OCI-LY7 (cell line): ENCODE measurements at regions not wholly inside any gene's neighbourhood (a gene's known extent, or its start where the extent isn't known, plus 50 kb on each side); places are given as distances from the start of the nearest gene placed in this dataset.

Experiments
- BruUV-seq: library from RNA; stranded (reverse); fragments of 400-500 nt; replicated peaks from 2 replicates; lab custom pipeline; 2021; lab: Mats Ljungman, UMichigan
- CTCF ChIA-PET: fragments of 300-600 bp; sonication (Branson Sonifier 250); formaldehyde crosslinking; loops from one replicate; lab custom pipeline; 2022; ENCODE audit warnings: antibody characterized with exemption; ENCODE audit not compliant: unreplicated experiment; lab: Charles Lee
- POLR2A ChIA-PET: fragments of 300-600 bp; sonication (Branson Sonifier 250); formaldehyde crosslinking; loops from one replicate; lab custom pipeline; 2022; ENCODE audit warnings: antibody characterized with exemption; lab: Charles Lee
- DNase-seq: peaks from one replicate; pipeline ENCODE4 v3.0.0-alpha.2; 2015; ENCODE audit warnings: low spot score
- H2AFZ ChIP-seq: fragments of 200-600 bp; sonication (generic), shearing (Covaris generic); 2 replicates; pipeline ENCODE4 v1.6.1; 2014; ENCODE audit warnings: mild to moderate bottlenecking, antibody characterized with exemption, low read length, moderate library complexity
- H3K27ac ChIP-seq: fragments of 200-600 bp; sonication (generic); 2 replicates; pipeline ENCODE4 v1.5.1; 2014; ENCODE audit warnings: mixed run types, low read depth, mild to moderate bottlenecking, moderate library complexity, low read length, inconsistent platforms; ENCODE audit not compliant: poor library complexity, severe bottlenecking
- H3K36me3 ChIP-seq: fragments of 200-600 bp; sonication (generic); 2 replicates; pipeline ENCODE4 v1.6.1; 2014; ENCODE audit warnings: mild to moderate bottlenecking, antibody characterized with exemption, low read length, moderate library complexity, mixed read lengths; ENCODE audit not compliant: insufficient read depth
- H3K4me1 ChIP-seq: fragments of 200-600 bp; sonication (generic); 2 replicates; pipeline ENCODE4 v1.5.1; 2014; ENCODE audit warnings: mild to moderate bottlenecking, low read length; ENCODE audit not compliant: insufficient read depth, poor library complexity, severe bottlenecking
- H3K4me2 ChIP-seq: fragments of 200-600 bp; sonication (generic); 2 replicates; pipeline ENCODE4 v1.6.1; 2014; ENCODE audit warnings: mild to moderate bottlenecking, low read length
- H3K4me3 ChIP-seq: fragments of 200-600 bp; sonication (generic); 2 replicates; pipeline ENCODE4 v1.5.1; 2014; ENCODE audit warnings: mild to moderate bottlenecking, low read depth, low read length; ENCODE audit not compliant: poor library complexity, severe bottlenecking
- H3K79me2 ChIP-seq: fragments of 200-600 bp; sonication (generic); 2 replicates; pipeline ENCODE4 v1.6.1; 2016; ENCODE audit warnings: low read depth, mild to moderate bottlenecking, low read length, moderate library complexity, mixed read lengths; ENCODE audit not compliant: insufficient read depth
- H3K9me2 ChIP-seq: fragments of 200-600 bp; sonication (generic); 2 replicates; pipeline ENCODE4 v1.6.1; 2016; ENCODE audit warnings: mild to moderate bottlenecking, low read length, mixed read lengths; ENCODE audit not compliant: insufficient read depth
- H3K9me3 ChIP-seq: fragments of 200-600 bp; sonication (generic); 2 replicates; pipeline ENCODE4 v1.6.1; 2014; ENCODE audit warnings: mild to moderate bottlenecking, mixed run types, low read length, mixed read lengths
- H4K20me1 ChIP-seq: fragments of 200-600 bp; sonication (generic); 2 replicates; pipeline ENCODE4 v1.6.1; 2014; ENCODE audit warnings: mild to moderate bottlenecking, antibody characterized with exemption, low read length, moderate library complexity, mixed read lengths; ENCODE audit not compliant: insufficient read depth
- EZH2phosphoT487 ChIP-seq: fragments of 200-600 bp; sonication (generic); IDR thresholded peaks from 2 replicates; pipeline ENCODE4 v1.6.1; 2018; ENCODE audit warnings: low read depth, borderline replicate concordance, mild to moderate bottlenecking, mixed run types, antibody characterized with exemption, low read length, moderate library complexity, mixed read lengths
- intact Hi-C: fragments of 100-400 bp; cut with micrococcal nuclease; formaldehyde crosslinking; loops from one replicate; pipeline ENCODE4 v1.10.0; 2022; ENCODE audit not compliant: unreplicated experiment
- TF ChIP-seq, protein P1 (sequence below): fragments of 200-600 bp; sonication (generic); conservative IDR thresholded peaks from 2 replicates; pipeline ENCODE4 v1.5.1; 2014; ENCODE audit warnings: mild to moderate bottlenecking, antibody characterized with exemption, low read length, moderate library complexity, mixed read lengths

DNA sequence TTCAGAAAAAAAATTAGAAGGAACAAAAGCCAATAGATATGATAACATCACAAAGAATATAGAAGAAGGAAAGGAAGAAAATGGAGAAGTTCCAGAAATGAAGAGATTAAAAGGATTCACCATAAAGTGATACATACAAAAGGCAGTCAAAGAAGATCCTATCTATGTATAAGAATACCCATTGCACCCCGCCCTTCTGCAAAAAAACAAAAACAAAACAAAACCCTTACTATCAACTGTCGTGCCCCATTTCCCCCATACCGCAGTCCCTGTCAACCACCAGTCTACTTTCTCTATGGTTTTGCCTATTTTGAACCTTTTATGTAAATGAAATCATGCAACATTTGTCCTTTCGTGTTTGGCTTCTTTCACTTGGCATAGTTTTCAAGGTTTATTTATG lies 385.6 kb downstream of the PRDM5 start:
- no peaks in the 10 kb centered on the region for H3K9me3 ChIP-seq
- H3K36me3 ChIP-seq: no peaks in the 10 kb centered on the region
- DNase-seq: no peak
- H3K4me3 ChIP-seq: no peak overlapping the region
- ChIA-PET CTCF (no interaction called here), POLR2A (interaction anchor here (1.0 to 1.3 kb wide), 2 partner anchors 10 to 69 kb away, joined by 3 read pairs; no protein-coding TSS in a partner anchor)
- H3K27ac ChIP-seq: no peak overlapping the region
- H3K4me2 ChIP-seq: no peak overlapping the region
- no peaks in the 10 kb centered on the region for H4K20me1 ChIP-seq
- H3K79me2 ChIP-seq: no peaks in the 10 kb centered on the region
- no TSS peak for BruUV-seq
- H3K4me1 ChIP-seq: no peaks in the 10 kb centered on the region
- TF ChIP-seq, protein P1, sequence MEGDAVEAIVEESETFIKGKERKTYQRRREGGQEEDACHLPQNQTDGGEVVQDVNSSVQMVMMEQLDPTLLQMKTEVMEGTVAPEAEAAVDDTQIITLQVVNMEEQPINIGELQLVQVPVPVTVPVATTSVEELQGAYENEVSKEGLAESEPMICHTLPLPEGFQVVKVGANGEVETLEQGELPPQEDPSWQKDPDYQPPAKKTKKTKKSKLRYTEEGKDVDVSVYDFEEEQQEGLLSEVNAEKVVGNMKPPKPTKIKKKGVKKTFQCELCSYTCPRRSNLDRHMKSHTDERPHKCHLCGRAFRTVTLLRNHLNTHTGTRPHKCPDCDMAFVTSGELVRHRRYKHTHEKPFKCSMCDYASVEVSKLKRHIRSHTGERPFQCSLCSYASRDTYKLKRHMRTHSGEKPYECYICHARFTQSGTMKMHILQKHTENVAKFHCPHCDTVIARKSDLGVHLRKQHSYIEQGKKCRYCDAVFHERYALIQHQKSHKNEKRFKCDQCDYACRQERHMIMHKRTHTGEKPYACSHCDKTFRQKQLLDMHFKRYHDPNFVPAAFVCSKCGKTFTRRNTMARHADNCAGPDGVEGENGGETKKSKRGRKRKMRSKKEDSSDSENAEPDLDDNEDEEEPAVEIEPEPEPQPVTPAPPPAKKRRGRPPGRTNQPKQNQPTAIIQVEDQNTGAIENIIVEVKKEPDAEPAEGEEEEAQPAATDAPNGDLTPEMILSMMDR: no peak
- no peak for TF ChIP-seq EZH2phosphoT487
- intact Hi-C loops: no loop called here
- H2AFZ ChIP-seq: no peak overlapping the region
- H3K9me2 ChIP-seq: no peaks in the 10 kb centered on the region

DNA sequence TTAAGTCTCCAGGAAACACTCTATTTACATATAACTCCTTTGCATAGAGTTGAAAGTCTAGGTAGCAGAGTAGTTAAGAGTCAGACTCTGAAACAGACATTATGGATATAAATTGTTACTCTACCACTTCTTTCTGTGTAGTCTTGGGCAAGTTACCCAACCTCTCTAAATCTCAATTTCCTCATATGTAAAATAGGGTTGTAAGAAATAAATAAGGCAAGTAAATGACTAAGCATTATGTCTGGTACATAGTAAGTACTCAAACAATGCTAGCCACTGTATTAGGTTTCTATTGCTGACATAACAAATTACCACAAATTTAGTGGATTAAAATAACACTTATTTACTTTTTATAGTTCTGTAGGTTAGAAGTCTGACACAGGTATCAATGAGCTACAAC lies 394.1 kb downstream of the PRDM5 start:
- Histone ChIP-seq H3K79me2 (no peaks in the 10 kb centered on the region), H4K20me1 (no peaks in the 10 kb centered on the region), H3K9me3 (no peaks in the 10 kb centered on the region), H3K9me2 (no peaks in the 10 kb centered on the region), H3K27ac (no peak overlapping the region), H2AFZ (no peak overlapping the region), H3K4me2 (no peak overlapping the region), H3K4me3 (no peak overlapping the region), H3K4me1 (no peaks in the 10 kb centered on the region), H3K36me3 (no peaks in the 10 kb centered on the region)
- BruUV-seq: no TSS peak
- intact Hi-C loops: no loop called here
- ChIA-PET CTCF (no interaction called here), POLR2A (no interaction called here)
- DNase-seq: no peak
- TF ChIP-seq, protein P1: no peak
- TF ChIP-seq EZH2phosphoT487: no peak

DNA sequence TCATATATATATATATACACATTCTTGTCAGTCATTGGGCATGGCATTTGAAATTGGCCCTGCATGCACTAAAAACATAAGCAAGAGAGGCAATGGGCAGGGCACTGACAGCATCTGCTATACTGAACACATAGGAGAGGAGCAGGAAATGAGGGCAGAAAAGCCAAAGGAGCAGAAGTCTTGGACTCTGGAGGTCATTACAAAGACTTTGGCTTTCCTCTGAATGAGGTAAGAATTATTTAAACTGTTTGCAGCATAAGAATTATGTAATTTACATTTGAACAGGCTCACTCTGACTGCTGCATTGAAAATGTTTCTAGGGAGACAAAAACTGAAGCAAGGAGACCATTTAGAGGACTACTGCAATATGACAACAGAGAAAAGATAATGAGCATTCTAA lies 396.5 kb downstream of the PRDM5 start:
- no peaks in the 10 kb centered on the region for H4K20me1 ChIP-seq
- H3K79me2 ChIP-seq: no peaks in the 10 kb centered on the region
- no peaks in the 10 kb centered on the region for H3K4me1 ChIP-seq
- ChIA-PET POLR2A (no interaction called here), CTCF (no interaction called here)
- no peak overlapping the region for H3K4me2 ChIP-seq
- H3K9me2 ChIP-seq: no peaks in the 10 kb centered on the region
- H3K4me3 ChIP-seq: no peak overlapping the region
- TF ChIP-seq EZH2phosphoT487: no peak
- intact Hi-C loops: no loop called here
- no peaks in the 10 kb centered on the region for H3K36me3 ChIP-seq
- no peaks in the 10 kb centered on the region for H3K9me3 ChIP-seq
- no TSS peak for BruUV-seq
- H3K27ac ChIP-seq: no peak overlapping the region
- no peak overlapping the region for H2AFZ ChIP-seq
- DNase-seq: no peak
